ENCODE measurements at regions not wholly inside any gene's neighbourhood (a gene's known extent, or its start where the extent isn't known, plus 50 kb on each side); places are given as distances from the start of the nearest gene placed in this dataset.

- TF ChIP-seq, protein P1, sequence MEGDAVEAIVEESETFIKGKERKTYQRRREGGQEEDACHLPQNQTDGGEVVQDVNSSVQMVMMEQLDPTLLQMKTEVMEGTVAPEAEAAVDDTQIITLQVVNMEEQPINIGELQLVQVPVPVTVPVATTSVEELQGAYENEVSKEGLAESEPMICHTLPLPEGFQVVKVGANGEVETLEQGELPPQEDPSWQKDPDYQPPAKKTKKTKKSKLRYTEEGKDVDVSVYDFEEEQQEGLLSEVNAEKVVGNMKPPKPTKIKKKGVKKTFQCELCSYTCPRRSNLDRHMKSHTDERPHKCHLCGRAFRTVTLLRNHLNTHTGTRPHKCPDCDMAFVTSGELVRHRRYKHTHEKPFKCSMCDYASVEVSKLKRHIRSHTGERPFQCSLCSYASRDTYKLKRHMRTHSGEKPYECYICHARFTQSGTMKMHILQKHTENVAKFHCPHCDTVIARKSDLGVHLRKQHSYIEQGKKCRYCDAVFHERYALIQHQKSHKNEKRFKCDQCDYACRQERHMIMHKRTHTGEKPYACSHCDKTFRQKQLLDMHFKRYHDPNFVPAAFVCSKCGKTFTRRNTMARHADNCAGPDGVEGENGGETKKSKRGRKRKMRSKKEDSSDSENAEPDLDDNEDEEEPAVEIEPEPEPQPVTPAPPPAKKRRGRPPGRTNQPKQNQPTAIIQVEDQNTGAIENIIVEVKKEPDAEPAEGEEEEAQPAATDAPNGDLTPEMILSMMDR (IDR thresholded peaks at IDR 0.05; ENCODE audit: insufficient read depth, low read depth, low read length): no peak
- no peak for TF ChIP-seq EZH2 (IDR thresholded peaks at IDR 0.05; ENCODE audit: insufficient read depth, low read length)
These were observed 183.5 kb upstream of the GALNTL6 start for GRCh38 chr4:171629737-171630136.

Measured in astrocyte (in vitro differentiated cells and primary cell).